Loucy (cell line): ENCODE measurements at regions not wholly inside any gene's neighbourhood (a gene's known extent, or its start where the extent isn't known, plus 50 kb on each side); places are given as distances from the start of the nearest gene placed in this dataset.

ENCODE experiments used
- H2AFZ ChIP-seq: fragments of 200-600 bp; sonication (generic); 2 replicates; pipeline ENCODE4 v1.6.0; 2016; ENCODE audit warnings: antibody characterized with exemption, mild to moderate bottlenecking, low read length, moderate library complexity
- H3F3A ChIP-seq: fragments of 200-600 bp; 2 replicates; pipeline ENCODE4 v1.6.0; 2016; ENCODE audit warnings: antibody characterized with exemption, low read depth, mild to moderate bottlenecking
- H3K27me3 ChIP-seq: fragments of 200-600 bp; sonication (generic); 2 replicates; pipeline ENCODE4 v1.6.1; 2014; ENCODE audit warnings: low read length, mild to moderate bottlenecking; ENCODE audit not compliant: insufficient read depth, poor library complexity, severe bottlenecking
- H3K36me3 ChIP-seq: fragments of 200-600 bp; sonication (generic); 2 replicates; pipeline ENCODE4 v1.6.1; 2016; ENCODE audit warnings: low read length; ENCODE audit not compliant: insufficient read depth
- H3K4me1 ChIP-seq: fragments of 200-600 bp; sonication (generic); 2 replicates; pipeline ENCODE4 v1.5.1; 2014; ENCODE audit warnings: low read length, mild to moderate bottlenecking; ENCODE audit not compliant: insufficient read depth, poor library complexity, severe bottlenecking
- H3K4me2 ChIP-seq: fragments of 200-600 bp; sonication (generic); 2 replicates; pipeline ENCODE4 v1.6.0; 2014; ENCODE audit warnings: antibody characterized with exemption, low read length, low read depth, mild to moderate bottlenecking; ENCODE audit not compliant: poor library complexity, severe bottlenecking
- H3K4me3 ChIP-seq: fragments of 200-600 bp; sonication (generic); 2 replicates; pipeline ENCODE4 v1.5.1; 2014; ENCODE audit warnings: low read length, mild to moderate bottlenecking, mixed read lengths; ENCODE audit not compliant: poor library complexity, severe bottlenecking
- H3K79me2 ChIP-seq: fragments of 200-600 bp; sonication (generic); 2 replicates; pipeline ENCODE4 v1.6.1; 2014; ENCODE audit warnings: low read length; ENCODE audit not compliant: insufficient read depth
- H3K9ac ChIP-seq: fragments of 200-600 bp; sonication (generic); 2 replicates; pipeline ENCODE4 v1.6.0; 2014; ENCODE audit warnings: mild to moderate bottlenecking, low read depth, low read length, moderate library complexity; ENCODE audit not compliant: poor library complexity, severe bottlenecking
- H3K9me2 ChIP-seq: fragments of 200-600 bp; sonication (generic); replicated peaks from 2 replicates; pipeline ENCODE4 v1.6.1; 2016; ENCODE audit warnings: low read depth, low read length, mixed read lengths
- H3K9me3 ChIP-seq: fragments of 200-600 bp; sonication (generic); 2 replicates; pipeline ENCODE4 v1.6.1; 2014; ENCODE audit warnings: mild to moderate bottlenecking, antibody characterized with exemption, low read length, low read depth; ENCODE audit not compliant: insufficient read depth
- H4K20me1 ChIP-seq: fragments of 200-600 bp; sonication (generic); 2 replicates; pipeline ENCODE4 v1.6.0; 2014; ENCODE audit warnings: antibody characterized with exemption, low read length, mild to moderate bottlenecking; ENCODE audit not compliant: insufficient read depth, poor library complexity, severe bottlenecking
- EZH2phosphoT487 ChIP-seq: fragments of 200-600 bp; IDR thresholded peaks from 2 replicates; pipeline ENCODE4 v1.6.1; 2018; ENCODE audit warnings: antibody characterized with exemption, mild to moderate bottlenecking, moderate library complexity, borderline replicate concordance
- TF ChIP-seq, protein P1 (sequence below): fragments of 200-600 bp; sonication (generic); conservative IDR thresholded peaks from 2 replicates; pipeline ENCODE4 v1.5.1; 2014; ENCODE audit warnings: mild to moderate bottlenecking, antibody characterized with exemption, low read length

DNA sequence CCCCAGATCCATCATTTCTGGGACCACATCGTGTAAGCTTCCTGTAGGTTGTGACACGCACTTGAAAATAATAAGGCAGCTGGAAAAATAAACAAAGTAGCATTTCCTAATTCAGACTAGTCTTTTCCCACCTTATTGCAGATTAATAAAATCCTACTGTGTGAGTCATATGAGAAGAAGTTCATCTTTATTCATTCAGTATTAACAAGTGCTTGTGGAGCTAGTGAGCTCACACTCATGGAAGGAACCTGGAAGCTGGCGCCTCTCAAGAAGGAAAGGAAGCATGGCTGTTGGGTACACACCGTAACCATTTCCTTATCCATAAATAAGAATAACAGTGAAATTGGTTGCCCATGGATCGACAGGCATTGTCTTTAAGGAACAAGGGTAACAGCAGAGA, 152.6 kb upstream of the PFKP start:
- Histone ChIP-seq H2AFZ (no peak overlapping the region), H3K36me3 (no peaks in the 10 kb centered on the region), H3K9me2 (no peaks in the 10 kb centered on the region), H3K4me3 (no peak overlapping the region), H3K27me3 (no peaks in the 10 kb centered on the region), H3K9ac (no peak overlapping the region), H4K20me1 (no peaks in the 10 kb centered on the region), H3K9me3 (no peaks in the 10 kb centered on the region), H3K4me1 (peaks cover 39% of the 10 kb centered on the region), H3K79me2 (no peaks in the 10 kb centered on the region), H3K4me2 (no peak overlapping the region), H3F3A (no peaks in the 10 kb centered on the region)
- TF ChIP-seq EZH2phosphoT487: no peak
- TF ChIP-seq, protein P1, sequence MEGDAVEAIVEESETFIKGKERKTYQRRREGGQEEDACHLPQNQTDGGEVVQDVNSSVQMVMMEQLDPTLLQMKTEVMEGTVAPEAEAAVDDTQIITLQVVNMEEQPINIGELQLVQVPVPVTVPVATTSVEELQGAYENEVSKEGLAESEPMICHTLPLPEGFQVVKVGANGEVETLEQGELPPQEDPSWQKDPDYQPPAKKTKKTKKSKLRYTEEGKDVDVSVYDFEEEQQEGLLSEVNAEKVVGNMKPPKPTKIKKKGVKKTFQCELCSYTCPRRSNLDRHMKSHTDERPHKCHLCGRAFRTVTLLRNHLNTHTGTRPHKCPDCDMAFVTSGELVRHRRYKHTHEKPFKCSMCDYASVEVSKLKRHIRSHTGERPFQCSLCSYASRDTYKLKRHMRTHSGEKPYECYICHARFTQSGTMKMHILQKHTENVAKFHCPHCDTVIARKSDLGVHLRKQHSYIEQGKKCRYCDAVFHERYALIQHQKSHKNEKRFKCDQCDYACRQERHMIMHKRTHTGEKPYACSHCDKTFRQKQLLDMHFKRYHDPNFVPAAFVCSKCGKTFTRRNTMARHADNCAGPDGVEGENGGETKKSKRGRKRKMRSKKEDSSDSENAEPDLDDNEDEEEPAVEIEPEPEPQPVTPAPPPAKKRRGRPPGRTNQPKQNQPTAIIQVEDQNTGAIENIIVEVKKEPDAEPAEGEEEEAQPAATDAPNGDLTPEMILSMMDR: no peak

DNA sequence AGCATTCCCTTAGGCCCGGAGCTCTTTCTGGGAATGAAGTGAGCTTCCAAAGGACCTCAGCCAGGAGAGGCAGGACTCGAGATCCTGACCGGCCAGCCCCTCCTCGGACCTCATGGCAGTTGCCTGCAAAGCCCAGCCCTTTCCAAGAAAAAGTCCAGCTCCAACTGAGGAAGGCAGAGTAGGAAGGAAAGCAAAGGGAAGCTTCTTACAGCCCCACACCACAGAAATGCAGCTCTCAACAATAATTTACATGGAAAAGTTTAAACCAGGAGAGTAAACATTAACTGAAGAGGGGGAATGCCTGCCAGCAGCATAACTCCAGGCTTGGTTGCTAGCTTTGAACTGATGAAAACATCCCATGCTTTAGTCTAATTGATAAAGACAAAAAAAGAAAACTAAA, 153.9 kb upstream of the PFKP start:
- no peak for TF ChIP-seq EZH2phosphoT487
- TF ChIP-seq, protein P1: no peak
- peaks cover 7% of the 10 kb centered on the region for H3F3A ChIP-seq
- no peaks in the 10 kb centered on the region for H3K36me3 ChIP-seq
- no peaks in the 10 kb centered on the region for H4K20me1 ChIP-seq
- H3K9me2 ChIP-seq: no peaks in the 10 kb centered on the region
- no peak overlapping the region for H3K4me2 ChIP-seq
- no peaks in the 10 kb centered on the region for H3K9me3 ChIP-seq
- no peaks in the 10 kb centered on the region for H3K27me3 ChIP-seq
- no peak overlapping the region for H3K4me3 ChIP-seq
- no peak overlapping the region for H2AFZ ChIP-seq
- peaks cover 50% of the 10 kb centered on the region for H3K4me1 ChIP-seq
- no peaks in the 10 kb centered on the region for H3K79me2 ChIP-seq
- no peak overlapping the region for H3K9ac ChIP-seq

DNA sequence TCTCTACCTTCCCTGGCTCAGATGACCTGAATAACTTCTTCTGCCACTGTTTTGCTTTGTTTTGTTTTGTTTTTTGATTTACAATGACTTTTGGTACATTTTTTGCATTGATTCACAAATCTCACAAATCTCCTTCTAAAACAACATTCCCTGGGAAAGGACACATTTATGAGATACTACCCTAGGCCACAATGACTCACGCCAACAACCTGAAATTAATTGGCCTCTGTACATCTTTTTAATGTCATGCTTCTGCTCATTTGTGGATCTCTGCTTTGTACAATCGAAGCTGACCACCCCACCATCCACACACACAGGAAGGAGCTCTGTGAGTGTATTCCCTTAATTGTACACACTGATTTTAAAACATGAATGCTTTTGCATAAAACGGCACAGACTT, 156.7 kb upstream of the PFKP start:
- Histone ChIP-seq H3K79me2 (peaks cover 8% of the 10 kb centered on the region; the same call in 1 of the 2 replicates), H3K9me3 (no peaks in the 10 kb centered on the region), H3K9me2 (no peaks in the 10 kb centered on the region), H3F3A (peaks cover 7% of the 10 kb centered on the region), H3K36me3 (no peaks in the 10 kb centered on the region), H3K4me3 (no peak overlapping the region), H3K9ac (peak overlapping the region; percentile 72), H3K4me1 (peaks cover 74% of the 10 kb centered on the region), H4K20me1 (no peaks in the 10 kb centered on the region), H2AFZ (no peak overlapping the region), H3K4me2 (peak overlapping the region; percentile 80), H3K27me3 (no peaks in the 10 kb centered on the region)
- TF ChIP-seq, protein P1: no peak
- no peak for TF ChIP-seq EZH2phosphoT487
